NCI-H2196 treated with DMSO at 0.1 percent for 48 hours (cell line): ENCODE measurements at regions not wholly inside any gene's neighbourhood (a gene's known extent, or its start where the extent isn't known, plus 50 kb on each side); places are given as distances from the start of the nearest gene placed in this dataset.

Experiments used
- DNase-seq: peaks from one replicate; lab custom pipeline; 2025; ENCODE audit not compliant: unreplicated experiment; lab: John Stamatoyannopoulos, UW

GRCh38 chr5:68406767-68407241 is 191.2 kb downstream of the PIK3R1 start:
- DNase-seq: no peak

- DNase-seq: no peak
Measured at GRCh38 chr5:68407311-68408239, 192.0 kb downstream of the PIK3R1 start.

- DNase-seq: no peak
Measured at GRCh38 chr5:68408345-68408871, 192.9 kb downstream of the PIK3R1 start.

- DNase-seq: no peak
Measured at GRCh38 chr5:68409259-68409658, 193.7 kb downstream of the PIK3R1 start.

GRCh38 chr5:68411161-68411560 is 195.6 kb downstream of the PIK3R1 start:
- DNase-seq: no peak

GRCh38 chr5:68415177-68416085 is 199.9 kb downstream of the PIK3R1 start:
- no peak for DNase-seq

- no peak for DNase-seq
Measured at GRCh38 chr5:68416714-68417113, 201.2 kb downstream of the PIK3R1 start.

GRCh38 chr5:68418201-68418600 is 202.6 kb downstream of the PIK3R1 start:
- no peak for DNase-seq

GRCh38 chr5:68418680-68419079 is 203.1 kb downstream of the PIK3R1 start:
- DNase-seq: no peak

- no peak for DNase-seq
Measured at GRCh38 chr5:68419081-68419636, 203.6 kb downstream of the PIK3R1 start.

- DNase-seq: no peak
Measured at GRCh38 chr5:68419637-68420452, 204.3 kb downstream of the PIK3R1 start.

- no peak for DNase-seq
Measured at GRCh38 chr5:68420476-68421344, 205.2 kb downstream of the PIK3R1 start.

GRCh38 chr5:68421485-68422220 is 206.1 kb downstream of the PIK3R1 start:
- DNase-seq: no peak

GRCh38 chr5:68423154-68423811 is 207.7 kb downstream of the PIK3R1 start:
- no peak for DNase-seq

GRCh38 chr5:68424799-68425537 is 209.4 kb downstream of the PIK3R1 start:
- DNase-seq: no peak

- no peak for DNase-seq
Measured at GRCh38 chr5:68426586-68426985, 211.0 kb downstream of the PIK3R1 start.

GRCh38 chr5:68428231-68428811 is 212.8 kb downstream of the PIK3R1 start:
- no peak for DNase-seq
